ENCODE measurements at regions not wholly inside any gene's neighbourhood (a gene's known extent, or its start where the extent isn't known, plus 50 kb on each side); places are given as distances from the start of the nearest gene placed in this dataset.
"Not testable (repeated sequence)": the region's sequence is repeated elsewhere in the genome, so short reads cannot be mapped to it uniquely, and the experiment has no call there.

- not testable (repeated sequence) for DNase-seq
These were observed 355.6 kb downstream of the TMEM121 start for GRCh38 chr14:105882011-105882410.

DNA sequence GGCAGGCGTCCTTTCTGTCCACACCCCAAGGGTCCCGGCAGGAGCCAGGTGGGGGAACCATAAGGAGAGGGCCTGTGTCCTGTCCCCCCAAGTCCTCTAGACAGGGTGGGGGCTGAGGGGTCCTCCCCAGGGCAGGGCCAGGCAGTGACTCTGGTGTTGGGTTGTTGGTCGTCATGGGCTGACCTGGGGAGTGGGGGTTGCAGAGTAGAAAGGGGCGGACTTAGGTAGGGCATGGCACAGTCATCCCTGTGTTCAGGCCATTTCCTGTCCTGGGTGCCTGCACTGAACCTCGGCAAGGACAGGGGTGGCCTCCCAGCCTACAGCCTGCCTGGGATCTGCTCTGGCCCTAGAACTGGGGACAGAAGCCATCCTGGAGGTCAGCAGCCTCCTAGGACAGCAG is 356.2 kb downstream of the TMEM121 start:
- DNase-seq, result no peak

- no peak for DNase-seq
These were observed 357.0 kb downstream of the TMEM121 start for GRCh38 chr14:105883066-105884005.

DNA sequence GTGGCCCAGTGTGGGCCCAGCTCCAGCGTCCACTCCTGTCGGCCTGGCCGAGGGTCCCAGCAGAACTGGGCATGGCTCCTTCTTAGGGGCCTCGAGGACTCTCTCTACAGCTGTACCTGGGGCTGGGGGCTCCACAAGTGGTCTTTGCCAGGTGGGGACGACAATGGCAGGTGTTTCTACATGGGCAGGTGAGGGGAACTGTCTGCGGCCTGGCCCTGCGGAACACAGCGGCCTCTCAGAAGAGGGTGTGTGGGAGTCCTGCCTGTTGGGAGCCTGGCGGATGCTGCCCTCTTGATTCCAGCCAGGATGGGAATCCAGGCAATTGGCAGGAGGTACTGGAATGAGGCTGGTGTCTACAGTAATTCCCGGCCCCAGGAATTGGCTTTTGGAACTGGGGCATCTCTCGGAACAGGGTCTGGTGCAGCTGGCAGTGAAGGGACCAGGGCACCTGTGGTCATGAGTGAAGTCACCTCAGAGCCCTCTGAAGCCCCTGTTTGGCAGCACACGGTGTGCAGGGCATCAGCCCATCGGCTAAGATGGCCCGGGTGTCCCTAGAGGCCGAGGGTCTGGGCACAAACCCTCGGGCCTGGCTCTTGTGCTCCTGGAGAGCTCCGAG is 357.9 kb downstream of the TMEM121 start:
- not testable (repeated sequence) for DNase-seq

- DNase-seq, result no peak
These were observed 358.5 kb downstream of the TMEM121 start for GRCh38 chr14:105884808-105885281.

DNA sequence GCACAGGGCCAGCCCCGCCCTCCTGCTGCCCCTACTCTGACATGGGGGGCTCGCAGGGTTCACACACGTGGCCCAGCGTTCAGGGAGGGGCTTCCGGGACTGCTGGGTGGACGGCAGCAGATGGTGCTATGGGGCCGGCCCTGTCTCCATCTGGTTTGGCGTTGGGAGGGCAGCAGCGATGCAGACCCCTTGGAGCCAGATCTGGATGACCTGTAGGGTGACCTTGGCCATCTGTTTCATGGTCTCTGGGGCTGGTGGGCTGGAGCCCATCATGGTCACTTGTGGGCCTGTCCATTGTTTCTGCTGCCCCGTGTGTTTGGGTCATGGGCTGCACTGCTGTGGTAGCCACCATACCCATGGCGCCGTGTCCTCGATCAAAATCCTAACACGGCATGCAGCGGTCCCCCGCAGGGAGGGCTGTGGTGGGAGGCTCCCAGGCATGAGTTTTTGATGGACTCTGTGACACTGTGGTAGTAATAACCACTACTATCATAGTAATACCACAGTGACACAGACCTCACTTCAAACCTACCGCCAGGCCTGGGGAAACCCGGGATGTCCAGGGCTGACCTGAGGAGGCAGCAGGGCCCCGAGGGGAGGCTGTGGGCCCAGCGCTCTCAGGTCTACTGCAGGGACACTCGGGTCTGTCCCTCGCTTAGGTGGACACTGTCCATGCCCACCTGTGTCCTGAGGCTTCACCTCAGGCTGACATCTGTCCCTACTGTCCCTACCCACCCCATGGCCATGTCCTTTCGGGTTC is 359.4 kb downstream of the TMEM121 start:
- DNase-seq, result no peak

- not testable (repeated sequence) for DNase-seq
These were observed 360.4 kb downstream of the TMEM121 start for GRCh38 chr14:105886791-105887191.

DNA sequence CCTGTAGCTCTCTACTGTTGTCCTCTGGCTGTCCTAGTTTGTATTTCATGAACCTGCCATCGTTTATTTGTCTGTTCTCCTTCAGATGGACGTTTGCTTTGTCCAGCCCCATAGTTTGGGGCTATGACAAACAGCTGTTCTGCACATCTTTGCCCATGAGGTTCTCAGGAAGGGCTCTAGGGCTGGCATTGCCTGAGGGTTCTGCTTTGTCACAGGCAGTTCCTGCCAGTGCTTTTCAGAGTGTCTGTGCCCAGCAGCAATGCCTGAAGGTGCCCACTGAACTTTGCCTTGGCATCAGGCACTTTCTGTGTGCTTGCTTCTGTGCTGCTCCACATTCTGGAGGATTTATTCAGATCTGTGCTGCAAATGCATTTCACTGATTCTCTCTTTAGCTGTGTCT is 361.3 kb downstream of the TMEM121 start:
- DNase-seq, result no peak

GRCh38 chr14:105888151-105888550 is 361.8 kb downstream of the TMEM121 start:
- DNase-seq, result no peak

DNA sequence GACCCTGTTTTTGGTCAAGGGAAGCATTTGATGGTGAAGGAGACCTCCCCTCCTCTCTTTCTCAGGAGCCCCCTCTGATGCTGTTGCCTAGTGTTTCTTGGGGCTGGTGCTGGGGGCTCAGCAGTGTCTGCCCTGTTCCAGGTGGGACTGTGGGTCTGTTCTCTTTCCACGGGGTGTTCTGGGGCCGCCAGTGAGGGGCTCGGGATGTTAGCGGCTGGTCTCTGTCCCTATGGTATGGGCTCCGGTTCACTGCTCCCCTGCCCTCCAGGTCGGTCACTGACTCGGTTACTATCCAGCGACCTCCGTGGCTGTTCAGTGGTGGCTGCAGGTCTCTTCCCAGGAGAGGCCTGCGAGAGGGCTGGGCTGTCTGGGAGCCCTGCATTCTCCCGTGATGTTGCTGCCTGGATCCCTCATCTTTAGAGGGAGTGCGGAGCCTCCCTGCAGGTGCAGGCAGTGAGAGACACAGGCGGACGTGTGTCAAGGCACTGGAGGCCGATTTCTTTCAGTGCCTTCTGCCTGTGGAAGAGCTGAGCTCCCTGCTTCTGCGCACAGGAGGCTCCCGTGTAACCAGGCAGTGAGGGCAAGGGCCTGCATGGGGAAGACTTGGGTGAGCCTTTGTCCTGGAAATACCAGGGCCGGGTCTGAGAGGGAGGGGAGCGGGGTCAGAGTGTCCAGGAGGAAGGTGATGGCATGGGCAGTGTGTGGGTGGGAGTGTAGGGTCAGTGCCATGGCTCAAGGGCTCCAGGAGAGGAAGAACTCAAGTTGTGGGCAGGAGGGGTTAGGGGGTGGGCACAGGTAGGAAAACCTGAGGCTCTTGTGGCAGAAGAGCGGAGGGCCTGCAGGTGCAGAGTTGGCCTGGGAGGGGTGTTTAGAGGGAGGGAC is 362.6 kb downstream of the TMEM121 start:
- no peak for DNase-seq

DNA sequence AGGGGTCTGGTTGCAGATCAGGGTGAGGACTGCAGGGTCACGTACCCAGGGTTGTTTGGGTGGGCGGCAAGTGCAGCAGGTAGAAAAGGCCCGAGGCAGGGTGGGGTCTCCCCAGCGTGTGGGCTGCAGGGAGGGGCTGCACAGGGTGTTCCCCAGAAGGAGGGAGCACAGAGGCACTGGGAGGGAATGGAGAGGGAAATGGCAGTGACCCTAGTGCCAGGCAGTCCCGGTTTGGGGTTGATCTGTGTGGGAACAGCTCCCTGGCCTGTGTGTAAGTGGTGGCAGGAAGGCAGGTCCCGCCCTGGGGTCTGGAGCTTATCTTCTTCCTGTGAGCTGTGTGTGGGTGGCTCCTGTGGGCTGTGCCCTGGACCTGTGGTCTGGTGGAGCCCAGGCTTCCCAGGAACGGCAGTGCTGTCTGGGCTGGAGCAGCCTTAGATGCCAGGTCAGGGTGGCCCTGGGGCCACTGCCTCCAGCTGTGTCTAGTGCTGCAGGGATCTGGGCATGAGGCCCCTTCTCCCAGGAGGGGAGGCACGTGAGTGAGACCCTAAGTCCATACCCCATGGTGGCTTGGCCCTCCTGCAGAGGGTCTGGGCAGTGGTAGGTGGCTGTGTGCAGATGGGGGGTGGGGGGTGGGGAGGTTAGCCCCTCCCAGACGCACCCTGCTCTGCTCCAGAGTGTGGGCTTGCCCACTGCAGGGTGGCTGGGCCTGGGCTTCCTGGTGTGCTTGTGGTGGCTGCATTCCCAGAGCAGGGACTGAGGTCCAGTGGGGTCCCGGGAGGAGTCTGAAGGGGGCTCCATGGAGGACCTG is 363.5 kb downstream of the TMEM121 start:
- DNase-seq, result no peak

- no peak for DNase-seq
These were observed 364.3 kb downstream of the TMEM121 start for GRCh38 chr14:105890474-105891220.

GRCh38 chr14:105891221-105891602 is 364.8 kb downstream of the TMEM121 start:
- DNase-seq, result no peak

GRCh38 chr14:105891631-105892452 is 365.5 kb downstream of the TMEM121 start:
- no peak for DNase-seq

DNA sequence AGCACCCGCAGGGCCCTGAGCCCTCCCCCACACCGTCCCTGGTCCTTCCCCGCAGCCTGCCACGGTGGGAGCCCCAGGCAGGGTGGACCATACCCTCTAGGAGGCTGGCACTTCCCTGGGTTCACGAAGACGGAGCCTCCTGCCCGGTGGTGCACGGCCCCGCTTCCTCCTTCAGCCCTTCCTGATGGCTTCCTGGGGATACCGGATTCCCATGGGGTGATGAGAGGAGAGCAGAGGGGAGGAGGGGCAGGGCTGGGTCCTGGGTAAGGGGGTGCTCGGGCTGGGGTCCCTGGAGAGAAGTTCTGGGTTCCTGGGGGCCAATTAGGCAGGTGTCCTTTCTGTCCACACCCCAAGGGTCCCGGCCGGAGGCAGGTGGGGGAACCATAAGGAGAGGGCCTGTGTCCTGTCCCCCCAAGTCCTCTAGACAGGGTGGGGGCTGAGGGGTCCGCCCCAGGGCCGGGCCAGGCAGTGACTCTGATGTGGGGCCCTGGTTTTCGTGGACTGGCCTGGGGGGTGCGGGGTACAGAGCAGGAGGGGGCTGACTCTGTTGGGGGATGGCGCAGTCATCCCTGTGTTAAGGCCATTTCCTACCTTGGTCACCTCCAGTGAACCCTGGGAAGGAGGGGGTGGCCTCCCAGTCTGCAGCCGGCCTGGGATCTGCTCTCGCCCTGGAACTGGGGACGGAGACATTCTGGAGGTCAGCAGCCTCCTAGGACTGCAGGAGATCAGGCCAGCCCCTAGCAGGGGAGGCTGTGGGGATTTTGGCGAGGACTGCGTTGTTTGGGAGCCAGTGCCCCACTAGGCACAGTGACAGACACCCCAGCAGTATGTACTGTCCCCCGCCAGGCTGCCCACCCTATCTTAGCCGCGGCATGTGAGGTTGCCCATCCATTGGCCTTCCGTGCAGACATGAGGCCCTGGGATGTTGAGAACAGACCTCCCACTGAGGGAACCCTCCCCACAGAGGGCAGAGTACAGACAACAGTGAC is 366.4 kb downstream of the TMEM121 start:
- DNase-seq, result not testable (repeated sequence)

- not testable (repeated sequence) for DNase-seq
These were observed 367.3 kb downstream of the TMEM121 start for GRCh38 chr14:105893686-105894085.

DNA sequence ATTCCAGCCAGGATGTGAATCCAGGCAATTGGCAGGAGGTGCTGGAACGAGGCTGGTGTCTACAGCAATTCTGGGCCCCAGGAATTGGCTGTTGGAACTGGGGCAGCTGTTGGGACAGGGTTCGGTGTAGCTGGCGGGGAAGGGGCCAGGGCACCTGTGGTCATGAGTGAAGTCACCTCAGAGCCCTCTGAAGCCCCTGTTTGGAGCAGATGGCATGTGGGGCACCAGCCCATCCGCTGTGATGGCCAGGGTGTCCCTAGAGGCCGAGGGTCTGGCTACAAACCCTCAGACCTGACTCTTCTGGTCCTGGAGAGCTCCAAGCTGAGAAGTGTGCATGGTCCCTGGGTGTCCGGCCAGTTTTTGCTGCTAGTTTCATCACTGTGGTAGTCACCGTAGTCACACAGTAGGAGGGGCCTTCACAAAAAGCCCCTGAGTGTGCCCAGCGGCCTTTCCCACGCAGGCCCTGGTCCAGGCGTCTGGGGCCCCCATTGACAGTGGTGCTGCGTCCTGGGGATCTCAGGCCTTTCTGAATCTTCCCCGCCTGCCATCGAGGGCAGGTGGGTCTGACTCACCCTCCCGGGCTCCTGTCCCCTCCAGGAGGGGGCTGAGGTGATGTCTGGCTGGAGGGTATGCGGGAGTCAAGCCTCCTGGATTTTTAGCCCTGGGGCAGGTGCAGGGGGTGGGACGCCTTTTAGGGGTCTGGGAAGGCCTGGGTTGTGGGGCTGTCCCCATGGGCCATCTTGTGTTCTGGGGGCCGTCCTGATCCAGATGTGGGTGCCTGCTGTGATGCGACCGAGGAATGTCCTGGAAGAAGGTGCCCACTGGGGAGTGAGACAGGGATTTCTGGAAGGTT is 368.0 kb downstream of the TMEM121 start:
- no peak for DNase-seq
